HG02759 (cell line): ENCODE measurements at regions not wholly inside any gene's neighbourhood (a gene's known extent, or its start where the extent isn't known, plus 50 kb on each side); places are given as distances from the start of the nearest gene placed in this dataset.
"Not testable (repeated sequence)": the region's sequence is repeated elsewhere in the genome, so short reads cannot be mapped to it uniquely, and the experiment has no call there.

Source experiments
- ATAC-seq: cut with Tn5 transposase; IDR thresholded peaks from one replicate; pipeline ENCODE4 v1.9.1; 2021; ENCODE audit warnings: mild to moderate bottlenecking, moderate library complexity; ENCODE audit not compliant: unreplicated experiment

- ATAC-seq, result no peak
These were observed 92.4 kb upstream of the B3GAT2 start for GRCh38 chr6:71049198-71049770.

- no peak for ATAC-seq
These were observed 96.6 kb upstream of the B3GAT2 start for GRCh38 chr6:71053475-71053874.

- no peak for ATAC-seq
These were observed 99.8 kb upstream of the B3GAT2 start for GRCh38 chr6:71056656-71057055.

GRCh38 chr6:71066153-71066552 is 109.3 kb upstream of the B3GAT2 start:
- ATAC-seq, result no peak

GRCh38 chr6:71067816-71068215 is 111.0 kb upstream of the B3GAT2 start:
- no peak for ATAC-seq

- no peak for ATAC-seq
These were observed 115.6 kb upstream of the B3GAT2 start for GRCh38 chr6:71072508-71072907.

- no peak for ATAC-seq
These were observed 120.8 kb upstream of the B3GAT2 start for GRCh38 chr6:71077655-71078054.

GRCh38 chr6:71079677-71080076 is 122.8 kb upstream of the B3GAT2 start:
- no peak for ATAC-seq

- no peak for ATAC-seq
These were observed 123.3 kb upstream of the B3GAT2 start for GRCh38 chr6:71080133-71080532.

- ATAC-seq, result no peak
These were observed 124.0 kb upstream of the B3GAT2 start for GRCh38 chr6:71080826-71081225.

- no peak for ATAC-seq
These were observed 125.3 kb upstream of the B3GAT2 start for GRCh38 chr6:71082033-71082650.

GRCh38 chr6:71083308-71083820 is 126.5 kb upstream of the B3GAT2 start:
- ATAC-seq, result no peak

GRCh38 chr6:71088166-71088565 is 131.3 kb upstream of the B3GAT2 start:
- ATAC-seq, result no peak

- no peak for ATAC-seq
These were observed 133.4 kb upstream of the B3GAT2 start for GRCh38 chr6:71090217-71090616.

GRCh38 chr6:71091167-71091566 is 134.3 kb upstream of the B3GAT2 start:
- no peak for ATAC-seq

- no peak for ATAC-seq
These were observed 135.1 kb upstream of the B3GAT2 start for GRCh38 chr6:71091956-71092355.

- not testable (repeated sequence) for ATAC-seq
These were observed 140.4 kb upstream of the B3GAT2 start for GRCh38 chr6:71097264-71097663.

- no peak for ATAC-seq
These were observed 142.8 kb upstream of the B3GAT2 start for GRCh38 chr6:71099649-71100048.

- ATAC-seq, result no peak
These were observed 146.3 kb upstream of the B3GAT2 start for GRCh38 chr6:71103130-71103529.

- no peak for ATAC-seq
These were observed 146.8 kb upstream of the B3GAT2 start for GRCh38 chr6:71103641-71104040.

GRCh38 chr6:71106276-71106675 is 149.4 kb upstream of the B3GAT2 start:
- ATAC-seq, result no peak

GRCh38 chr6:71107911-71108420 is 151.1 kb upstream of the B3GAT2 start:
- ATAC-seq, result no peak

- no peak for ATAC-seq
These were observed 157.7 kb upstream of the B3GAT2 start for GRCh38 chr6:71114544-71114943.
